GM18498 (cell line): ENCODE measurements at regions not wholly inside any gene's neighbourhood (a gene's known extent, or its start where the extent isn't known, plus 50 kb on each side); places are given as distances from the start of the nearest gene placed in this dataset.

Experiments
- ATAC-seq: cut with Tn5 transposase; IDR thresholded peaks from one replicate; pipeline ENCODE4 v1.9.1; 2021; ENCODE audit warnings: mild to moderate bottlenecking, moderate library complexity; ENCODE audit not compliant: unreplicated experiment

- ATAC-seq: no peak
These were observed 497.0 kb downstream of the BTBD3 start for GRCh38 chr20:12414446-12415274.

GRCh38 chr20:12416281-12416680 is 498.6 kb downstream of the BTBD3 start:
- ATAC-seq: no peak

GRCh38 chr20:12433724-12434123 is 516.0 kb downstream of the BTBD3 start:
- no peak for ATAC-seq

- no peak for ATAC-seq
These were observed 517.0 kb downstream of the BTBD3 start for GRCh38 chr20:12434672-12435071.

GRCh38 chr20:12435268-12435667 is 517.6 kb downstream of the BTBD3 start:
- no peak for ATAC-seq

- no peak for ATAC-seq
These were observed 536.0 kb downstream of the BTBD3 start for GRCh38 chr20:12453711-12454110.

GRCh38 chr20:12455148-12455547 is 537.5 kb downstream of the BTBD3 start:
- ATAC-seq: no peak

GRCh38 chr20:12458241-12458640 is 540.5 kb downstream of the BTBD3 start:
- ATAC-seq: no peak

GRCh38 chr20:12464036-12464435 is 544.7 kb upstream of the SPTLC3 start:
- ATAC-seq: no peak

GRCh38 chr20:12466915-12467314 is 541.9 kb upstream of the SPTLC3 start:
- ATAC-seq: no peak

- no peak for ATAC-seq
These were observed 541.0 kb upstream of the SPTLC3 start for GRCh38 chr20:12467758-12468157.

GRCh38 chr20:12482661-12483060 is 526.1 kb upstream of the SPTLC3 start:
- no peak for ATAC-seq

- no peak for ATAC-seq
These were observed 506.3 kb upstream of the SPTLC3 start for GRCh38 chr20:12502443-12502842.

- ATAC-seq: no peak
These were observed 504.0 kb upstream of the SPTLC3 start for GRCh38 chr20:12504779-12505178.

- no peak for ATAC-seq
These were observed 497.3 kb upstream of the SPTLC3 start for GRCh38 chr20:12511499-12511898.

GRCh38 chr20:12512755-12513154 is 496.0 kb upstream of the SPTLC3 start:
- ATAC-seq: no peak

GRCh38 chr20:12528104-12528503 is 480.7 kb upstream of the SPTLC3 start:
- no peak for ATAC-seq

GRCh38 chr20:12528591-12529041 is 480.2 kb upstream of the SPTLC3 start:
- ATAC-seq: no peak

GRCh38 chr20:12531626-12532025 is 477.1 kb upstream of the SPTLC3 start:
- ATAC-seq: no peak

- ATAC-seq: no peak
These were observed 473.5 kb upstream of the SPTLC3 start for GRCh38 chr20:12535316-12535715.

- ATAC-seq: no peak
These were observed 473.0 kb upstream of the SPTLC3 start for GRCh38 chr20:12535770-12536169.

- ATAC-seq: no peak
These were observed 454.3 kb upstream of the SPTLC3 start for GRCh38 chr20:12554426-12554825.

- no peak for ATAC-seq
These were observed 453.4 kb upstream of the SPTLC3 start for GRCh38 chr20:12555369-12555768.
